Karpas-422 (cell line): ENCODE measurements at regions not wholly inside any gene's neighbourhood (a gene's known extent, or its start where the extent isn't known, plus 50 kb on each side); places are given as distances from the start of the nearest gene placed in this dataset.
A peak's percentile ranks its signal among the peaks of the same experiment; 100 is the strongest.

Experiments used
- DNase-seq: peaks from one replicate; pipeline ENCODE4 v3.0.0-alpha.2; 2015
- H2AFZ ChIP-seq: fragments of 200-600 bp; sonication (generic); 2 replicates; pipeline ENCODE4 v1.6.1; 2014; ENCODE audit warnings: antibody characterized with exemption, low read length, mixed read lengths
- H3K27ac ChIP-seq: fragments of 200-600 bp; sonication (generic); 2 replicates; pipeline ENCODE4 v1.5.1; 2014; ENCODE audit warnings: mild to moderate bottlenecking, low read length, moderate library complexity
- H3K27me3 ChIP-seq: fragments of 200-600 bp; sonication (generic); 2 replicates; pipeline ENCODE4 v1.6.1; 2014; ENCODE audit warnings: low read length, mixed read lengths
- H3K36me3 ChIP-seq: fragments of 200-600 bp; sonication (generic); 2 replicates; pipeline ENCODE4 v1.6.1; 2014; ENCODE audit warnings: low read length, mixed read lengths; ENCODE audit not compliant: insufficient read depth
- H3K4me1 ChIP-seq: fragments of 200-600 bp; sonication (generic); 2 replicates; pipeline ENCODE4 v1.6.1; 2014; ENCODE audit warnings: mild to moderate bottlenecking, low read length, mixed read lengths
- H3K4me2 ChIP-seq: fragments of 200-600 bp; sonication (generic); 2 replicates; pipeline ENCODE4 v1.6.1; 2014; ENCODE audit warnings: low read length, low read depth, mild to moderate bottlenecking; ENCODE audit not compliant: poor library complexity, severe bottlenecking
- H3K4me3 ChIP-seq: fragments of 200-600 bp; sonication (generic); 2 replicates; pipeline ENCODE4 v1.5.1; 2014; ENCODE audit warnings: mild to moderate bottlenecking, antibody characterized with exemption, low read length, mixed read lengths
- H3K79me2 ChIP-seq: fragments of 200-600 bp; sonication (generic); 2 replicates; pipeline ENCODE4 v1.6.1; 2014; ENCODE audit warnings: mild to moderate bottlenecking, low read length, mixed read lengths
- H3K9ac ChIP-seq: fragments of 200-600 bp; sonication (generic); 2 replicates; pipeline ENCODE4 v1.6.0; 2014; ENCODE audit warnings: low read length
- H3K9me2 ChIP-seq: fragments of 200-600 bp; sonication (generic), shearing (Covaris generic); replicated peaks from 2 replicates; pipeline ENCODE4 v1.6.0; 2014; ENCODE audit warnings: mild to moderate bottlenecking, low read length, moderate library complexity; ENCODE audit not compliant: insufficient read depth
- H3K9me3 ChIP-seq: fragments of 300-700, 200-600 bp; sonication (generic); 2 replicates; pipeline ENCODE4 v1.6.1; 2014; ENCODE audit warnings: low read length, mixed read lengths
- H4K20me1 ChIP-seq: fragments of 200-600 bp; sonication (generic); 2 replicates; pipeline ENCODE4 v1.6.1; 2014; ENCODE audit warnings: mild to moderate bottlenecking, antibody characterized with exemption, low read length, low read depth; ENCODE audit not compliant: insufficient read depth

DNA sequence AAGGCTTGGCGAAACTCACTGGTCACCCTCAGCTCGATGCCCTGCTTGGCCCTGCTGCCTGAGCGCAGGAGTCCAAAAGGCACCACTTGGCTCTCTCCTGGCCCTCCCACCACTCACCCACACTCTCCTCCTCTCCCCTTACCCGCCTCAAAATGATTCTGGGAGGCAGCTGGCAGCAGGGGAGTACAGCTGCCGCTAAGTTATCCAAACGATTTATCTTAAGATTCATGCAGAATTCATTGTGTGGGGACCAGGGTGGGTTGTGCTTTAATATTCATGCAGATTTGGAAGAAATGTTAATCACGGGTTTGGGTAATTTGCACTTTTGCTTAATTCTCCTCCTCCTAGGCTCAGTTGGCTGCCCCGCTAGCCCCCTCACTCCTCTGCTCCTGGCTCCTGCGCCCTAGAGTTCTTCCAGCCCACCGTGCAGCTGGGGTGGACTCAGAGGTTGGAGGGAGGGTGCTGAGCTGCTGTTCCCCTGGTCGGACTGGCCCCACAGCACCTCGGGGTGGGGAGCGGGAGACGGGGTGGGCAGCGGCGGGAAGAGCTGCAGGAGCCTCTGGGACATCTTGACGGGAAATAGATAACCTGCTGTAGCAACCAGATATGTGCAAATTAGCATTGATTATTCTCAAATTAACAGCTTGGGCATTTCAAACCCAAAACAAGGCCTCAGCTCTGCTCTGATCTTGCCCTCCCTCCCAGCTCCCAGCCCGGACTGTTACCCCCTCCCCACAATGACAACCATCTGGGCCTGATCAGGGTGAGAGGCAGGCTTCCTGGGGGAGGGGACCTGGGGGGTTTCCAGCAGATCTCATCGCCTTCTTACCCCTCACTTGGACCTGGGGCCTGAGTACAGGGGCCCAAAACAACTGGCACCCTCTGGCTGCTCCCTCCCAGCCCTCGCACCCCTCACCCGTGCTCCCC is 122.6 kb upstream of the RPL38 start:
- Histone ChIP-seq H3K27ac (no peak overlapping the region), H4K20me1 (no peaks in the 10 kb centered on the region)

DNA sequence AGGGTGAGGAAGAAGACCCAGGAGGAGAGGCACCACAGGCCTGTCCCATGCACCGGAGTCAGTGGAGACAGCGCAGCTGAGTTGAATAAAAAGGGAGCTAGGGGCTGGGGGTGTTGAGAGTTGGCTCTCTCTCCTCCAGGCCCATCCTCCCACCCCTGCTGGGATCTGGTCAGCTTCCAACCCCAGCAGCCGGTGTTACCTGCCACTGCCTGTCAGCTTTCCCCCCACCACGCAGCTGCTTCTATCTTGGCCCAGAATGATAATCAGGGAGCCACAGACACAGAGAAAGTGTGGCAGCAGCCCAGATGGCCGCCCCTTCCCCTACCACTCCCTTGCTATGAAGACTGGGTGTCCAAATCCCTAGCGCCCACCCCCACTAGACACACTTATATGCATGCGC is 120.6 kb upstream of the RPL38 start:
- Histone ChIP-seq H2AFZ (no peak overlapping the region), H3K27me3 (no peaks in the 10 kb centered on the region), H3K9me2 (no peaks in the 10 kb centered on the region), H3K4me2 (no peak overlapping the region), H3K36me3 (no peaks in the 10 kb centered on the region), H3K79me2 (no peaks in the 10 kb centered on the region), H3K9ac (no peak overlapping the region), H3K27ac (no peak overlapping the region), H3K4me3 (no peak overlapping the region), H3K4me1 (no peaks in the 10 kb centered on the region), H3K9me3 (peaks cover 7% of the 10 kb centered on the region; the same call in 1 of the 2 replicates), H4K20me1 (no peaks in the 10 kb centered on the region)
- DNase-seq, result no peak

More for the DNA sequence above, 122.6 kb upstream of the RPL38 start:
- peaks cover 4% of the 10 kb centered on the region; the same call in 1 of the 2 replicates for H3K27me3 ChIP-seq
- no peaks in the 10 kb centered on the region for H3K79me2 ChIP-seq
- H3K9ac ChIP-seq, result no peak overlapping the region
- H3K4me1 ChIP-seq, result no peaks in the 10 kb centered on the region
- no peak for DNase-seq
- no peak overlapping the region for H3K4me3 ChIP-seq
- no peaks in the 10 kb centered on the region for H3K36me3 ChIP-seq
- peaks cover 7% of the 10 kb centered on the region; the same call in 1 of the 2 replicates for H3K9me3 ChIP-seq
- no peak overlapping the region for H2AFZ ChIP-seq
- H3K9me2 ChIP-seq, result no peaks in the 10 kb centered on the region
- H3K4me2 ChIP-seq, result no peak overlapping the region

DNA sequence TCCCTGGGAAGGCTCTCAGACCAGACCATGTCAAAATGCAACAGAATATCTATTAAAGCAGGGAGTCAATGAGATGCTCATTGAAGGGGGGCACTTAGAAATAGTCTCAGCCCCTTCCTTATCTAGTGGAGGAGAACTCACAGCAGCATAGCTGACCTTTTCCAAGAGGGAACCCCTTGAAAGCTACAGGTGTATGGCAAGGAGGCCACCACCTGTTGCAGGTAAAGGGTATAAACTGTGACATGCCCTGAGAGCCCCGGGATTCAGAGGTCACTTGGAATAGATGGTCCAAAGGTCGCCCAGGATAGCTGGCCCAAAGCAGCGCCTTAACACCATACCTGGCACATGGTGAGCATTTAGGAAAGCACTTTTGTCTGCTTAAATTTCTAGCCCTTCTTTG is 120.2 kb upstream of the RPL38 start:
- Histone ChIP-seq H3K9me2 (no peaks in the 10 kb centered on the region), H3K27ac (no peak overlapping the region), H3K79me2 (no peaks in the 10 kb centered on the region), H4K20me1 (no peaks in the 10 kb centered on the region), H3K4me2 (no peak overlapping the region), H3K9me3 (peaks cover 7% of the 10 kb centered on the region; the same call in 1 of the 2 replicates), H3K4me1 (no peaks in the 10 kb centered on the region), H3K27me3 (no peaks in the 10 kb centered on the region), H2AFZ (no peak overlapping the region), H3K4me3 (no peak overlapping the region), H3K36me3 (no peaks in the 10 kb centered on the region), H3K9ac (no peak overlapping the region)
- DNase-seq, result no peak

DNA sequence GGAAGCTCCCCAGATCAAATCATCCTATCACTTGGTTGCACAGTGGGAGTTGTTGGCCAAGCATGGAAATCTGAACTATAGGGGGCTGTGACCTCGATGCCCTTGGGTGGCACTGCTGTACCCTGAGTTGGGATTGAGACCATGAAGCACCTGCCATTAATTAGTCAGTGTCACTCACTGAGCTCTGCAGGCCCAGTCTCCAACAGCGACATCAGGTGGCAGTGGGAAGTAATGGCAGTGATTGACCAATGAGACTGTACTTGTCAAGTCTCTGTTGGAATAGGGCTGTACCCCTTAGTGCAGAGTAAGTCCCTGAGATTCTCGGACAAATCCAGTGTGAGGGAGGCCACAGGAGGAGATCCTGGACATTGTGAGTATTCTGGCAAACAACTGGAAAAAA is 118.0 kb upstream of the RPL38 start:
- Histone ChIP-seq H3K36me3 (no peaks in the 10 kb centered on the region), H3K9me2 (no peaks in the 10 kb centered on the region), H2AFZ (no peak overlapping the region), H4K20me1 (no peaks in the 10 kb centered on the region), H3K4me2 (no peak overlapping the region), H3K4me1 (no peaks in the 10 kb centered on the region), H3K9ac (no peak overlapping the region), H3K79me2 (no peaks in the 10 kb centered on the region), H3K27ac (no peak overlapping the region), H3K27me3 (no peaks in the 10 kb centered on the region), H3K9me3 (peaks cover 7% of the 10 kb centered on the region; the same call in 1 of the 2 replicates), H3K4me3 (no peak overlapping the region)
- DNase-seq, result peak; percentile 59

DNA sequence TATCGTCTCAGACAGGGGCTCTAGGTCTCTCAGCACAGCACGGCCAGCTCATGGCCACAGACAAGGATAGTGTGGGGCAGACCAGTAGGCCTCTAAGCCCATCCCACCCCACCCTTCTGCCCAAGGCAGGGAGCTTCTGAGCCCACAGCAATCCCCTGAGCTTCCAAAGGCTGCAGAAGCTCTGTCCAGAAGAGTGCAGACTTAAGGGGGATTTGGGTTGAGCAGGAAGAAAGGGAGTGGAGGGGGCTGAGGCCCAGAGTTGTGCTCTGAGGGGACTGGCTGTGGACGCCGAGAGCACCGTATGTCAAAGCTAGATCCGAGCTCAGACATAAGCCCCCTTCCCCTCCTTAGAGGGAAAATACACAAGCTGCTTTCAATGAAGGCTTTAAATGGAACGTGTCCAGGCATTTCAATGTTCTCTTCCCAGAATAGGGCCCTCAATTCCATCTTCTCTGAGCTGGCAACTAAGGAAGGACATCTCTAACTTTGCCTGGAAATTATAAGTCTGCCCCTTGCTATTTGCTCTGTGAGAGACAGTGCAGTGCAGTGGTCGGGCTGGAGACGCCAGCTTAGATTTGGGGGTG is 116.4 kb upstream of the RPL38 start:
- no peak overlapping the region for H3K4me2 ChIP-seq
- H3K9me2 ChIP-seq, result no peaks in the 10 kb centered on the region
- no peak overlapping the region for H3K4me3 ChIP-seq
- DNase-seq, result no peak
- H3K4me1 ChIP-seq, result no peaks in the 10 kb centered on the region
- peaks cover 7% of the 10 kb centered on the region; the same call in 1 of the 2 replicates for H3K9me3 ChIP-seq
- H3K9ac ChIP-seq, result no peak overlapping the region
- no peaks in the 10 kb centered on the region for H4K20me1 ChIP-seq
- no peaks in the 10 kb centered on the region for H3K27me3 ChIP-seq
- no peak overlapping the region for H3K27ac ChIP-seq
- H2AFZ ChIP-seq, result no peak overlapping the region
- no peaks in the 10 kb centered on the region for H3K79me2 ChIP-seq
- H3K36me3 ChIP-seq, result no peaks in the 10 kb centered on the region

DNA sequence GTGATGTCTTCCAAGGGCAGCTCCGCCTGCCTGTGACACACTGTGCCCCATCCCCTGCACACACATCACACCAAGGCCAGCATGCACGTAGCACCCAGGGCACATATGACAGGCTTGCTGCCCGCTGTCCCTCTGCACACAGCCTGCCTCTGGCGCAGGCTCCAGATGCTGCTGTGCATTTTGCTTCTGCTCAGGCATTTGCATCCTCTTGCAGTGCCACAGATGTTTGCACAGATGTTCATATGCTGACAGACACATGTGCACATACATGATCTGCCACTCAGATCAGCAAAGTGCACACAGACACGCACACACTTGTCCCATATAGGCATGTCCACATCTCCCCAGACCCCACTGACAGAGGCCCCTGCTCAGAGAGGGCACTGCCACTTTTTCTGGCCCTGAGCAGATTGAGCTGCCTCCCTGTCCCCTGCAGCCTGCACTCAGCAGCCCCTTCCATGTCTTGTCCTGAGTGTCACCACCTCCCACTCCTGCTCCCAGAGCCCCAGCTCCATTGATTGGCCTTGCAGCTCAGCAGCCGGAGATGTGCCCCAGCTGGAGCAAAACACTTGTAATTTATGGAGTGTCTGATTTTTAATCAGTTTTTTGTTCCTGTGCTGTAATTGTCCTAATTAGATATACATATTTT is 115.1 kb upstream of the RPL38 start:
- Histone ChIP-seq H3K4me1 (no peaks in the 10 kb centered on the region), H3K9me2 (no peaks in the 10 kb centered on the region), H3K27me3 (no peaks in the 10 kb centered on the region), H4K20me1 (no peaks in the 10 kb centered on the region), H3K79me2 (no peaks in the 10 kb centered on the region), H2AFZ (no peak overlapping the region), H3K4me3 (no peak overlapping the region), H3K27ac (no peak overlapping the region), H3K9me3 (peaks cover 7% of the 10 kb centered on the region; the same call in 1 of the 2 replicates), H3K4me2 (no peak overlapping the region), H3K36me3 (no peaks in the 10 kb centered on the region), H3K9ac (no peak overlapping the region)
- no peak for DNase-seq

DNA sequence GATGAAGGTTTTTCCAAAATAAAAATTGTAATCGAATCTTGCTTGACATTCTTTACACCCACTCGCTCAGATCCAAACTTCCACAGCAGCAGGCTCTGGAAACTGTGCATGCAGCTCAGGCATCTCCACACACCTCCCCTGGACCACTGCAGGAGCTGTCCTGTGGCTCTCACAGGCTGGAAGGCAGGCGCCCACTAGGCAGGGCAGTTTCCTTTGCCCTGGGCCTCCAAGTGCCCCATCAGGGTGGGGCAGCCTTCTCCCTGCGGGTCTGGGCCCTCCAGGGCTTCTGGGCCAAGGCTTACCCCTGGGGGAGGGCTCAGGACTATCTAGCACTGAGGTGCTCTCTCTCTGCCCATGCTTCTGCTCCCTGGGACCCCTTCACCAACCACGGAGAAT is 114.5 kb upstream of the RPL38 start:
- Histone ChIP-seq H3K9me2 (no peaks in the 10 kb centered on the region), H4K20me1 (no peaks in the 10 kb centered on the region), H3K36me3 (no peaks in the 10 kb centered on the region), H3K4me3 (no peak overlapping the region), H3K4me1 (no peaks in the 10 kb centered on the region), H3K4me2 (no peak overlapping the region), H3K9ac (no peak overlapping the region), H3K27me3 (no peaks in the 10 kb centered on the region), H3K27ac (no peak overlapping the region), H2AFZ (no peak overlapping the region), H3K79me2 (no peaks in the 10 kb centered on the region), H3K9me3 (peaks cover 7% of the 10 kb centered on the region; the same call in 1 of the 2 replicates)
- DNase-seq, result no peak

DNA sequence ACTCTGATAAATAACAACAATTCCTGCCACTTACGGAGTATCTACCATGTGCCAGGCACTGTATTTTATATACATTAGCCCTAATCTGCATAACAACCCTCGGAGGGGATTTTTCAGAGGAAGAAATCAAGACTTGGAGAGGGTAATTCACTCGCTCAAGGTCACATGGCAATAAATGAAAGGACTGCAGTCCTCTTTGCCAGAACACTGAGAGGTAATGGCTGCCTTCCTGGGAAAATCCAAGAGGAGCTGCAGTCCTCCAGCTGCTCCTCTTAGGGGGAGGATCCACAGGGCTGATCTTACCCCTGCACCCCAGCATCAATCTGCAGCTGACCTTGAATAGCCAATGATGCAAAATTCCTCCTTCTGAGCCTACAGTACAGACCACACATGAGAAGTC is 114.1 kb upstream of the RPL38 start:
- no peaks in the 10 kb centered on the region for H3K27me3 ChIP-seq
- peaks cover 7% of the 10 kb centered on the region; the same call in 1 of the 2 replicates for H3K9me3 ChIP-seq
- H2AFZ ChIP-seq, result no peak overlapping the region
- H3K79me2 ChIP-seq, result no peaks in the 10 kb centered on the region
- no peak for DNase-seq
- no peak overlapping the region for H3K9ac ChIP-seq
- H3K4me1 ChIP-seq, result no peaks in the 10 kb centered on the region
- H3K4me3 ChIP-seq, result no peak overlapping the region
- H3K9me2 ChIP-seq, result no peaks in the 10 kb centered on the region
- no peaks in the 10 kb centered on the region for H4K20me1 ChIP-seq
- H3K4me2 ChIP-seq, result no peak overlapping the region
- H3K27ac ChIP-seq, result no peak overlapping the region
- no peaks in the 10 kb centered on the region for H3K36me3 ChIP-seq
